Gastrocnemius medialis (tissue), 4 donors: ENCODE measurements at regions not wholly inside any gene's neighbourhood (a gene's known extent, or its start where the extent isn't known, plus 50 kb on each side); places are given as distances from the start of the nearest gene placed in this dataset.
"Not testable (repeated sequence)": the region's sequence is repeated elsewhere in the genome, so short reads cannot be mapped to it uniquely, and the experiment has no call there.

Experiments
- ATAC-seq, 2 donors: fragments of 150-250 bp; one replicate each; pipeline ENCODE4 v1.9.1; 2016
- DNase-seq, 2 donors: peaks; one replicate each; pipeline ENCODE4 v3.0.0-alpha.2; 2019
- H3K27ac ChIP-seq, 4 donors: fragments of 200-600 bp; sonication (generic); 1 replicate in 1 of 4; 2 replicates in 3 of 4; pipeline ENCODE4 v1.5.1; 2016 to 2018; ENCODE audit warnings: mild to moderate bottlenecking in 2 of 4, moderate library complexity in 1 of 4
- H3K27me3 ChIP-seq, 3 donors: fragments of 200-600 bp; sonication (generic) in 2 of 3; 1 replicate in 1 of 3; 2 replicates in 2 of 3; pipeline versions ENCODE4 v1.5.1 to v1.6.0; 2016 to 2019; ENCODE audit warnings: mild to moderate bottlenecking in 1 of 3, moderate library complexity in 1 of 3
- H3K36me3 ChIP-seq, 2 donors: fragments of 200-600 bp; sonication (generic) in 1 of 2; one replicate each; pipeline ENCODE4 v1.5.1; 2017 to 2018
- H3K4me1 ChIP-seq, 2 donors: fragments of 200-600 bp; sonication (generic) in 1 of 2; one replicate each; pipeline ENCODE4 v1.5.1; 2016 to 2017; ENCODE audit warnings: mild to moderate bottlenecking in 2 of 2
- H3K4me3 ChIP-seq, 4 donors: fragments of 200-600 bp; sonication (generic) in 3 of 4; 1 replicate in 1 of 4; 2 replicates in 3 of 4; pipeline ENCODE4 v1.5.1; 2016 to 2019; ENCODE audit warnings: mild to moderate bottlenecking in 2 of 4
- H3K9me3 ChIP-seq, 3 donors: fragments of 200-600 bp; sonication (generic) in 2 of 3; 1 replicate in 1 of 3; 2 replicates in 2 of 3; pipeline ENCODE4 v1.5.1; 2016 to 2019
- POLR2A ChIP-seq, 2 donors: fragments of 450-650 bp; IDR thresholded peaks; one replicate each; pipeline ENCODE4 v1.6.1; 2017; ENCODE audit warnings: antibody characterized with exemption in 2 of 2, mild to moderate bottlenecking in 2 of 2, moderate library complexity in 2 of 2
- in situ Hi-C, 4 donors: fragments of 200-750 bp; cut with MboI; loops; one replicate each; pipeline versions ENCODE4 v1.15.0 to v1.8.0; 2017; ENCODE audit warnings: low sequenced_read_pairs in 4 of 4
- intact Hi-C: fragments of 100-400 bp; cut with DNase I; formaldehyde crosslinking; loops from one replicate; pipeline ENCODE4 v1.15.1; 2023; ENCODE audit warnings: low total_unique reads
- TF ChIP-seq, protein P1 (sequence below), 5 experiments: fragments of 450-650 bp in 3 of 5; fragments of 200-600 bp in 2 of 5; sonication (generic) in 2 of 5; IDR thresholded peaks in 4 of 5; conservative IDR thresholded peaks in 1 of 5; 1 replicate in 4 of 5; 2 replicates in 1 of 5; pipeline ENCODE4 v1.5.1; 2016 to 2019; ENCODE audit warnings: antibody characterized with exemption in 5 of 5, mild to moderate bottlenecking in 3 of 5, moderate library complexity in 3 of 5

DNA sequence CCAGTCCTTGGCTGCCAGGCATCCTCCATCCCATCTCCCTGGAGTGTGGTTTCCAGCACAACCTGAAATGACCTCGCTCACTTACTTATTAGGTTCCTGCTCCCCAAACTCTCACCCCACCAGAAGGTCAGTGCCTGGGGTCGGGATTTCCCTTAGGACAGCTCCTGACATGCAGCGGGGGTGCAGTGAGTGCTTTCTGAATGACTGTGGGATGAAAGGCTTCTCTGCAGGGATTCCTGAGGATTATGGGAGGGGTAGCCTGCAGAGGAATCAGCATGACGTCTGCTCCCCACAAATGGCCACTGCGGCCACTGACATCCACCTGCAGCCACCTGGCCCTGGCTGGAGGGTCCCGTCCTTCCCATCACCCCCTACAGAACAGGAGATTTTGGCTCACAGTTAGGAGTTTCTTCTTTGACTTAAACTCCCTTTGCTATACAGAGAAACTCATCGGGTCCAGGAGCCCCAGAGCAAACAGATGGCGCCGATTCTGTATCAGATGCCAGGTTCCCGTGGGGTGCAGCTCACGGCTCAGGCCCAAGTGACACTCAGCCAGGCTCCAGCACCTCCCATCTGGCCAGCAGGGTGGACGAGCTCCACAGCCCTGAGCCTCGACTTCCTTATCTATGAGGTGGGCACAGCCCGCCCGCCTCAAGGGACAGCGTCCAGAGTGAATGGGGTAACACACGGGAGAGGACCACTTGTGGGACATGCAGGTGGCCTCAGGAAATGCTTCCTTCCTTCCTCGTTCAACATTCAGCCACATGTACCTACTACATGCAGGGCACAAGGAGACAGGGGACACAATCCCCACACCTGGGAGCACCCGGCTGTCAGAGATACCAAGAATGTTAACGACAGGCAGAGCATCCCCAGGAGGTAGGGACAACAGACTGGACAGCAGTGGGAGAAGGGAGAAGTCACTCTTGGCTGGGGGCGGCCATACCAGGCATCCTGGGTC is 69.8 kb downstream of the RMI2 start:
- Histone ChIP-seq H3K9me3 (no peaks in the 10 kb centered on the region), H3K36me3 (no peaks in the 10 kb centered on the region), H3K4me3 (no peak overlapping the region), H3K27me3 (no peaks in the 10 kb centered on the region), H3K27ac (no peak overlapping the region), H3K4me1 (no peaks in the 10 kb centered on the region)
- intact Hi-C loops, result no loop called here
- ATAC-seq, result no peak
- TF ChIP-seq POLR2A (IDR thresholded peaks at IDR 0.05), result no peak
- TF ChIP-seq, protein P1, sequence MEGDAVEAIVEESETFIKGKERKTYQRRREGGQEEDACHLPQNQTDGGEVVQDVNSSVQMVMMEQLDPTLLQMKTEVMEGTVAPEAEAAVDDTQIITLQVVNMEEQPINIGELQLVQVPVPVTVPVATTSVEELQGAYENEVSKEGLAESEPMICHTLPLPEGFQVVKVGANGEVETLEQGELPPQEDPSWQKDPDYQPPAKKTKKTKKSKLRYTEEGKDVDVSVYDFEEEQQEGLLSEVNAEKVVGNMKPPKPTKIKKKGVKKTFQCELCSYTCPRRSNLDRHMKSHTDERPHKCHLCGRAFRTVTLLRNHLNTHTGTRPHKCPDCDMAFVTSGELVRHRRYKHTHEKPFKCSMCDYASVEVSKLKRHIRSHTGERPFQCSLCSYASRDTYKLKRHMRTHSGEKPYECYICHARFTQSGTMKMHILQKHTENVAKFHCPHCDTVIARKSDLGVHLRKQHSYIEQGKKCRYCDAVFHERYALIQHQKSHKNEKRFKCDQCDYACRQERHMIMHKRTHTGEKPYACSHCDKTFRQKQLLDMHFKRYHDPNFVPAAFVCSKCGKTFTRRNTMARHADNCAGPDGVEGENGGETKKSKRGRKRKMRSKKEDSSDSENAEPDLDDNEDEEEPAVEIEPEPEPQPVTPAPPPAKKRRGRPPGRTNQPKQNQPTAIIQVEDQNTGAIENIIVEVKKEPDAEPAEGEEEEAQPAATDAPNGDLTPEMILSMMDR (IDR thresholded peaks at IDR 0.05 in 4 of 5, conservative IDR thresholded peaks at IDR 0.05 in 1 of 5), result no peak
- in situ Hi-C loops, result loop anchor here in 1 of 4 donors (10.0 kb wide), 1 partner anchor 220 kb away; no protein-coding TSS in a partner anchor
- DNase-seq, result no peak

DNA sequence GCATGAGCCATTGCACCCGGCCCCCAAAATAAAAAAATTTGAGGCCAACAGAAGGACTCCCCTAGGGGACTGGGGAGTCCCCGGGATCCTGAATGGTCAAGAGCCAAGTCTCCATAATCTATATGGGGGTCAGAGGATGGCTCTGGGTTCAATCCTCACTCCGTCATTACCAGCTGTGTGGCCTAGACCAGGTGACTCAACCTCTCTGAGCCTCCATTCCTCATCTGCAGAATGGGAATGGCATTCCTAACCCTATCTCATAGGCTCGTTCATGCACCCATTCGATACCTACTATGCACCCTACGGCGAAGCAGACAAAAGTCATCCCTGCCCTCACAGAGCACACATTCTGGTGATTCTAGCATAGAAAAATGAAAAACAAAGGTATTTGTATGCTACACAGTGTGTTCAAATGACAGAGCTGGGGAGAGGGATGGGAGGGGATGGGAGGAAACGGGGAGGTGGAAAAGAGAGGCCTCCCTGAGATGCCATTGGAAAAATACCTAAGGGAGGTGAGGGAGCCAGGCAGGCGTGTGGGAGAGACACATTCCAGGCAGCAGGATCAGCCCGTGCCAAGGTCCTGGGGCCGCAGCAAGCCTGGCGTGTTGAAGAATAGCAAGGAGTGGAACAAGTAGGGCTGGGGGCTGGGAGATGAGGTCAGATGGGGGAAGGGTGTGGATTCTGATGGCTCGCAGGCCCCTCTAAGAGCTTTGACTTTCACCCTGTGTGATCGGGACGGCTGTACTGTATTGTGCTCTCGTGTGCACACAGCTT is 71.2 kb downstream of the RMI2 start:
- DNase-seq, result no peak
- no peaks in the 10 kb centered on the region for H3K4me1 ChIP-seq
- H3K4me3 ChIP-seq, result no peak overlapping the region
- intact Hi-C loops (no loop called here), in situ Hi-C loops (loop anchor here in 1 of 4 donors (10.0 kb wide), 1 partner anchor 218 kb away; no protein-coding TSS in a partner anchor)
- no peaks in the 10 kb centered on the region for H3K9me3 ChIP-seq
- no peak for ATAC-seq
- H3K27ac ChIP-seq, result no peak overlapping the region
- TF ChIP-seq POLR2A (IDR thresholded peaks at IDR 0.05), result no peak
- no peaks in the 10 kb centered on the region for H3K27me3 ChIP-seq
- no peaks in the 10 kb centered on the region for H3K36me3 ChIP-seq

DNA sequence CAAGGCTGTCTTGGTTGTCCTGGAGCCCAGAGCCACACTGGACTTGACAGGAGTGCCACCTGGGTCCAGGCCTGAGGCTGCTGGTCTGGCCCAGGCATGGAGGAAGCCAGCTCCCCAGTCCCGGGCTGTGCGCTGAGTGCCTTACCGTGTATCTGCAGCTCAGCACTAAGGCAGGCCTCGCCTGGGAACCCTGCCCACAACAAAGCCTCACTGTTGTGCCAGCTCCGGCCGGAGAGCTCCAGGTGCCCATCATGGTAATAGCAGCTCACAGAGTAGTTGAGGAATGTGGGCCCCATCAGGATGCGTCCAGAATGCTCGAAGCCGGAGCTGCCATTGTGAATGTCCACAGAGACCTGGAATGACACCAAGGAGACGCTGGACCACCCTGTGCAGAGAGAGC is 72.2 kb downstream of the RMI2 start:
- TF ChIP-seq, protein P1 (IDR thresholded peaks at IDR 0.05 in 4 of 5, conservative IDR thresholded peaks at IDR 0.05 in 1 of 5), result no peak
- no peak for TF ChIP-seq POLR2A (IDR thresholded peaks at IDR 0.05)
- no peak for DNase-seq
- H3K4me3 ChIP-seq, result no peak overlapping the region
- H3K9me3 ChIP-seq, result no peaks in the 10 kb centered on the region
- H3K4me1 ChIP-seq, result no peaks in the 10 kb centered on the region
- no peaks in the 10 kb centered on the region for H3K27me3 ChIP-seq
- ATAC-seq, result no peak
- no peak overlapping the region for H3K27ac ChIP-seq
- no peaks in the 10 kb centered on the region for H3K36me3 ChIP-seq
- intact Hi-C loops, result no loop called here
- in situ Hi-C loops, result loop anchor here in 1 of 4 donors (10.0 kb wide), 1 partner anchor 217 kb away; no protein-coding TSS in a partner anchor

DNA sequence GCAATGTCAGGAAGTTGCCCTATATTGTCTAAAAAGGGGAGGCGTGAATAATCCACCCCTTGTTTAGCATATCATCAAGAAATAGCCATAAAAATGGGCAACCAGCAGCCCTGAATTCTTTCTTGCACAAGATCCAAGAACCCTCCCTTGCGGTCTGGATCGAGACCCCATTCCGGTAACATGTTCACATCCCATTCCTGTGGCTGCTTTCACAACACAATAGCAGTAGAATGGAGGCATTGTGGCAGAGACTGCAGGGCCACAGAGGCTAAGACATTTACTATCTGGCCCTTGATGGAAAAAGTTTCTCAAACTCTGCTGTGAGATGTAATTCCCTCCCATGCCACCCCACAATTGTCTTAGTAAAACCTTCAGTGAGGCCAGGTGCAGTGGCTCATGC is 73.2 kb downstream of the RMI2 start:
- ATAC-seq, result no peak
- intact Hi-C loops, result no loop called here
- H3K27ac ChIP-seq, result no peak overlapping the region
- no peaks in the 10 kb centered on the region for H3K27me3 ChIP-seq
- DNase-seq, result no peak
- H3K4me1 ChIP-seq, result no peaks in the 10 kb centered on the region
- no peaks in the 10 kb centered on the region for H3K36me3 ChIP-seq
- no peak overlapping the region for H3K4me3 ChIP-seq
- in situ Hi-C loops, result loop anchor here in 1 of 4 donors (10.0 kb wide), 1 partner anchor 216 kb away; no protein-coding TSS in a partner anchor
- H3K9me3 ChIP-seq, result no peaks in the 10 kb centered on the region
- no peak for TF ChIP-seq POLR2A (IDR thresholded peaks at IDR 0.05)
- TF ChIP-seq, protein P1 (IDR thresholded peaks at IDR 0.05 in 4 of 5, conservative IDR thresholded peaks at IDR 0.05 in 1 of 5), result no peak

DNA sequence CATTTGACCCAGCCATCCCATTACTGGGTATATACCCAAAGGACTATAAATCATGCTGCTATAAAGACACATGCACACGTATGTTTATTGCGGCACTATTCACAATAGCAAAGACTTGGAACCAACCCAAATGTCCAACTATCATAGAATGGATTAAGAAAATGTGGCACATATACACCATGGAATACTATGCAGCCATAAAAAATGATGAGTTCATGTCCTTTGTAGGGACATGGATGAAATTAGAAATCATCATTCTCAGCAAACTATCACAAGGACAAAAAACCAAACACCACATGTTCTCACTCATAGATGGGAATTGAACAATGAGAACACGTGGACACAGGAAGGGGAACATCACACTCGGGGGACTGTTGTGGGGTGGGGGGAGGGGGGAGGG is 74.8 kb downstream of the RMI2 start:
- intact Hi-C loops, H3K27me3 ChIP-seq, in situ Hi-C loops, H3K36me3 ChIP-seq, H3K27ac ChIP-seq, DNase-seq, H3K4me1 ChIP-seq, H3K9me3 ChIP-seq, ATAC-seq, H3K4me3 ChIP-seq: not testable (repeated sequence)
